ENCODE measurements at regions not wholly inside any gene's neighbourhood (a gene's known extent, or its start where the extent isn't known, plus 50 kb on each side); places are given as distances from the start of the nearest gene placed in this dataset.

DNA sequence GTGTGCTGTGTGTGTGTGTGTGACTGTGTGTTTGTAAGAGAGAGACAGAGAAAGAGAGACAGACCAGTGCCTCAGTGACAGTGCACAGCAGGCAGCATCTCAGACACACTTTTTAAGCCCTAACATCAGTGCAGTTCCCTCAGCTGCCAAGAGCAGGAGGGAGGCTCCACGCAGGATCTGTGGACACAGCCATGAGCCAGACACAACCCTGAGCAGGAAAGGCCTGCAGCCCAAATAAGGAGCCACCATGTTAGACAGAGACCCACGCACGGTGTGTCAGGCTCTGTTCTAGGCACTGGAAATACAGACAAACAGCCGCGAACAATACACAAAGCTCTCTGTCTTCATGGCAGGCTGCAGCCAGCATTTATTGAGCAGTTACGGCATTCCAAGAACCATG, 445.5 kb downstream of the MATN1 start:
- DNase-seq (ENCODE audit: low spot score in 2 of 2): no peak
- TF ChIP-seq POLR2A (IDR thresholded peaks at IDR 0.05): no peak
- TF ChIP-seq POLR2AphosphoS5 (IDR thresholded peaks at IDR 0.05): no peak
- TF ChIP-seq CTCF (IDR thresholded peaks at IDR 0.05): no peak
- Histone ChIP-seq H3K4me1 (no peaks in the 10 kb centered on the region), H3K27me3 (peaks cover 0 to 4% of the 10 kb centered on the region in 2 donors), H3K36me3 (no peaks in the 10 kb centered on the region), H3K9me3 (no peaks in the 10 kb centered on the region), H3K27ac (no peak overlapping the region), H3K4me3 (no peak overlapping the region)
- intact Hi-C loops (cut with DNase I; ENCODE audit: low total_unique reads): no loop called here

- TF ChIP-seq POLR2AphosphoS5 (IDR thresholded peaks at IDR 0.05): no peak
- TF ChIP-seq POLR2A (IDR thresholded peaks at IDR 0.05): no peak
- no peak for TF ChIP-seq CTCF (IDR thresholded peaks at IDR 0.05)
- no peak for DNase-seq (ENCODE audit: low spot score in 2 of 2)
- H3K36me3 ChIP-seq: no peaks in the 10 kb centered on the region
- H3K27ac ChIP-seq: no peak overlapping the region
- no peaks in the 10 kb centered on the region for H3K9me3 ChIP-seq
- no peaks in the 10 kb centered on the region for H3K4me1 ChIP-seq
- peaks cover 0 to 7% of the 10 kb centered on the region in 2 donors for H3K27me3 ChIP-seq
- intact Hi-C loops (cut with DNase I; ENCODE audit: low total_unique reads): no loop called here
- H3K4me3 ChIP-seq: no peak overlapping the region
Observed at GRCh38 chr1:30277415-30277814, 446.0 kb downstream of the MATN1 start.

- no peak overlapping the region for H3K4me3 ChIP-seq
- intact Hi-C loops (cut with DNase I; ENCODE audit: low total_unique reads): no loop called here
- no peaks in the 10 kb centered on the region for H3K4me1 ChIP-seq
- H3K27me3 ChIP-seq: peaks cover 0 to 7% of the 10 kb centered on the region in 2 donors
- TF ChIP-seq POLR2A (IDR thresholded peaks at IDR 0.05) (no peak), CTCF (IDR thresholded peaks at IDR 0.05) (no peak), POLR2AphosphoS5 (IDR thresholded peaks at IDR 0.05) (no peak)
- no peaks in the 10 kb centered on the region for H3K36me3 ChIP-seq
- no peaks in the 10 kb centered on the region for H3K9me3 ChIP-seq
- no peak overlapping the region for H3K27ac ChIP-seq
- no peak for DNase-seq (ENCODE audit: low spot score in 2 of 2)
Observed at GRCh38 chr1:30275926-30276764, 447.2 kb downstream of the MATN1 start.

- no peaks in the 10 kb centered on the region for H3K36me3 ChIP-seq
- no peaks in the 10 kb centered on the region for H3K9me3 ChIP-seq
- DNase-seq (ENCODE audit: low spot score in 2 of 2): peak in 1 of 2 donors; percentile 3
- H3K4me3 ChIP-seq: no peak overlapping the region
- intact Hi-C loops (cut with DNase I; ENCODE audit: low total_unique reads): no loop called here
- TF ChIP-seq POLR2A (IDR thresholded peaks at IDR 0.05): no peak
- no peak for TF ChIP-seq POLR2AphosphoS5 (IDR thresholded peaks at IDR 0.05)
- no peak for TF ChIP-seq CTCF (IDR thresholded peaks at IDR 0.05)
- no peak overlapping the region for H3K27ac ChIP-seq
- H3K27me3 ChIP-seq: peaks cover 0 to 7% of the 10 kb centered on the region in 2 donors
- no peaks in the 10 kb centered on the region for H3K4me1 ChIP-seq
Observed at GRCh38 chr1:30274976-30275621, 448.3 kb downstream of the MATN1 start.
